ENCODE measurements at regions not wholly inside any gene's neighbourhood (a gene's known extent, or its start where the extent isn't known, plus 50 kb on each side); places are given as distances from the start of the nearest gene placed in this dataset.

- Histone ChIP-seq H2AFZ (ENCODE audit: low read length) (no peak overlapping the region), H3K27me3 (replicated peaks; ENCODE audit: insufficient read depth, low read length) (no peaks in the 10 kb centered on the region)
- no peak for TF ChIP-seq EZH2 (optimal IDR thresholded peaks at IDR 0.05; ENCODE audit: low read depth, low read length)
- TF ChIP-seq EZH2phosphoT487 (IDR thresholded peaks at IDR 0.05; ENCODE audit: low read length), result no peak
- no peak for TF ChIP-seq CTCF (IDR thresholded peaks at IDR 0.05; ENCODE audit: low read length)
These were observed 277.0 kb upstream of the SGK1 start for GRCh38 chr6:134594881-134595280.

GRCh38 chr6:134593887-134594286, 276.0 kb upstream of the SGK1 start:
- H4K20me1 ChIP-seq (ENCODE audit: insufficient read depth, low read length), result no peaks in the 10 kb centered on the region
- H3K9me2 ChIP-seq (replicated peaks; ENCODE audit: insufficient read depth, low read length), result no peaks in the 10 kb centered on the region
- no peak for TF ChIP-seq EZH2 (optimal IDR thresholded peaks at IDR 0.05; ENCODE audit: low read depth, low read length)
- no peak for TF ChIP-seq CTCF (IDR thresholded peaks at IDR 0.05; ENCODE audit: low read length)
- no peak for TF ChIP-seq EZH2phosphoT487 (IDR thresholded peaks at IDR 0.05; ENCODE audit: low read length)
- H3F3A ChIP-seq (ENCODE audit: insufficient read depth, low read length), result no peaks in the 10 kb centered on the region
- H3K79me2 ChIP-seq (ENCODE audit: low read length), result no peaks in the 10 kb centered on the region
- no peak overlapping the region for H3K4me2 ChIP-seq (ENCODE audit: low read depth, low read length)
- no peaks in the 10 kb centered on the region for H3K4me1 ChIP-seq (ENCODE audit: low read length)
- no peak overlapping the region for H2AFZ ChIP-seq (ENCODE audit: low read length)
- H3K4me3 ChIP-seq (ENCODE audit: low read length), result no peak overlapping the region
- no peaks in the 10 kb centered on the region for H3K36me3 ChIP-seq (replicated peaks; ENCODE audit: insufficient read depth, low read length)
- H3K9ac ChIP-seq (ENCODE audit: low read length), result no peak overlapping the region
- H3K27me3 ChIP-seq (replicated peaks; ENCODE audit: insufficient read depth, low read length), result no peaks in the 10 kb centered on the region
- no peak overlapping the region for H3K27ac ChIP-seq (ENCODE audit: low read length)
- DNase-seq, result no peak
- H3K9me3 ChIP-seq (replicated peaks; ENCODE audit: insufficient read depth, low read length), result no peaks in the 10 kb centered on the region

More at GRCh38 chr6:134594881-134595280, 277.0 kb upstream of the SGK1 start:
- H3K9me2 ChIP-seq (replicated peaks; ENCODE audit: insufficient read depth, low read length), result no peaks in the 10 kb centered on the region
- H3F3A ChIP-seq (ENCODE audit: insufficient read depth, low read length), result no peaks in the 10 kb centered on the region
- H3K36me3 ChIP-seq (replicated peaks; ENCODE audit: insufficient read depth, low read length), result no peaks in the 10 kb centered on the region
- H3K27ac ChIP-seq (ENCODE audit: low read length), result no peak overlapping the region
- H3K4me2 ChIP-seq (ENCODE audit: low read depth, low read length), result no peak overlapping the region
- DNase-seq, result no peak
- H3K4me3 ChIP-seq (ENCODE audit: low read length), result no peak overlapping the region
- H4K20me1 ChIP-seq (ENCODE audit: insufficient read depth, low read length), result no peaks in the 10 kb centered on the region
- H3K9ac ChIP-seq (ENCODE audit: low read length), result no peak overlapping the region
- H3K4me1 ChIP-seq (ENCODE audit: low read length), result no peaks in the 10 kb centered on the region
- no peaks in the 10 kb centered on the region for H3K9me3 ChIP-seq (replicated peaks; ENCODE audit: insufficient read depth, low read length)
- H3K79me2 ChIP-seq (ENCODE audit: low read length), result no peaks in the 10 kb centered on the region

- DNase-seq, result no peak
- Histone ChIP-seq H3K79me2 (ENCODE audit: low read length) (no peaks in the 10 kb centered on the region), H3K27me3 (replicated peaks; ENCODE audit: insufficient read depth, low read length) (no peaks in the 10 kb centered on the region), H3K36me3 (replicated peaks; ENCODE audit: insufficient read depth, low read length) (no peaks in the 10 kb centered on the region), H3K9me2 (replicated peaks; ENCODE audit: insufficient read depth, low read length) (no peaks in the 10 kb centered on the region), H4K20me1 (ENCODE audit: insufficient read depth, low read length) (no peaks in the 10 kb centered on the region), H3K4me1 (ENCODE audit: low read length) (no peaks in the 10 kb centered on the region), H3K4me3 (ENCODE audit: low read length) (no peak overlapping the region), H3K9me3 (replicated peaks; ENCODE audit: insufficient read depth, low read length) (no peaks in the 10 kb centered on the region), H3F3A (ENCODE audit: insufficient read depth, low read length) (no peaks in the 10 kb centered on the region), H3K4me2 (ENCODE audit: low read depth, low read length) (no peak overlapping the region), H3K9ac (ENCODE audit: low read length) (no peak overlapping the region), H2AFZ (ENCODE audit: low read length) (no peak overlapping the region), H3K27ac (ENCODE audit: low read length) (no peak overlapping the region)
- TF ChIP-seq EZH2 (optimal IDR thresholded peaks at IDR 0.05; ENCODE audit: low read depth, low read length) (no peak), EZH2phosphoT487 (IDR thresholded peaks at IDR 0.05; ENCODE audit: low read length) (no peak), CTCF (IDR thresholded peaks at IDR 0.05; ENCODE audit: low read length) (no peak)
These were observed 275.5 kb upstream of the SGK1 start for GRCh38 chr6:134593442-134593841.
